Rectal smooth muscle tissue (tissue), 1 donor: ENCODE measurements at regions not wholly inside any gene's neighbourhood (a gene's known extent, or its start where the extent isn't known, plus 50 kb on each side); places are given as distances from the start of the nearest gene placed in this dataset.
"Not testable (repeated sequence)": the region's sequence is repeated elsewhere in the genome, so short reads cannot be mapped to it uniquely, and the experiment has no call there.

Experiments
- H3K27ac ChIP-seq: one replicate; pipeline ENCODE4 v1.7.0; 2013; ENCODE audit warnings: low read depth, low read length, inconsistent platforms
- H3K27me3 ChIP-seq: one replicate; pipeline ENCODE4 v1.7.0; 2013; ENCODE audit warnings: low read length; ENCODE audit not compliant: control insufficient read depth, insufficient read depth
- H3K36me3 ChIP-seq: one replicate; pipeline ENCODE4 v1.7.0; 2013; ENCODE audit warnings: low read length; ENCODE audit not compliant: control insufficient read depth, insufficient read depth
- H3K4me1 ChIP-seq: one replicate; pipeline ENCODE4 v1.7.0; 2013; ENCODE audit warnings: low read length; ENCODE audit not compliant: control insufficient read depth, insufficient read depth
- H3K4me3 ChIP-seq: one replicate; pipeline ENCODE4 v1.7.0; 2013; ENCODE audit warnings: low read length
- H3K9ac ChIP-seq: one replicate; pipeline ENCODE4 v1.7.0; 2013; ENCODE audit warnings: low read length

DNA sequence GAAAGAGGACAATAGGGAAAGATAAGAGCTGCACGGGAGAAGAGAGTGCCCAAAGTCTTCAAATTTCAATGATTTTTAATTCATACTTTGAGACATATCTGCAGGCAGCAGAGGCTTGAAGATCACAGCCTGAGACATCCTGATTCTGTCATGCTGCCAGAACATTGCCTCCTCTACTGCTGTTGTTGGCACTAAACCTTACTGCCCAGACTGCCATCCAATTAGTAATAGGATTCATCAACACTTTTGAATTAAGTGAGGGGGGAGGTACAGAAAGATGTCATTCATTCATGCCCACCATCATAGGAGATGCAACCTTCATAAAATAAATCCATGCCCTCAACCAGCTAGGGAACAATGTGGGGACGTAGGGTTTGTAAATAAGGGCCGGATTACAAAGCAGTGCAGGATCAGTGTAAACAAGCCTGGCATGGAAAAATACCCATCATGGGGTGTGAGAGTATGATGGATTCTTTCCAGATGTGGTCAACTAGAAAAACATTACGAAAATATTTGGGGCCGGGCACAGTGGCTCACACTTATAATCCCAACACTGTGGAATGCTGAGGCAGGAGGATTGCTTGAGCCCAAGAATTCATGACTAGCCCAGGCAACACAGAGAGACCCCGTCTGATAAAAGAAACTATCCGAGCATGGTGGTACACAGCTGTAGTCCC, 122.1 kb upstream of the DAPK1 start:
- H3K4me1 ChIP-seq = no peaks in the 10 kb centered on the region
- H3K4me3 ChIP-seq = no peak overlapping the region

DNA sequence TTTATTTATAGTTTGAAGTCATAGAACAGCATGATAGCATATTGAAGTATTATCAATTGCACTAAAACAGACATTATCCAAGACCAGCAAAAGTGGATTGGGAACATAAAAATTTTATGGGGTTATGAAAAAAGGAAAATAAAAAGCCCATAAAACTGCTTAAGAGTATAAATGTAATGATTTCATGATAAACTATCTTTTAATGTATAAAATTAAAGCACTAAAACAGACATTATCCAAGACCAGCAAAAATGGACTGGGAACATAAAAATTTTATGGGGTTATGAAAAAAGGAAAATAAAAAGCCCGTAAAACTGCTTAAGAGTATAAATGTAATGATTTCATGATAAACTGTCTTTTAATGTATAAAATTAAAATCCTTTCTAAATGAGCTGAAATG, 119.0 kb upstream of the DAPK1 start:
- peaks cover 4% of the 10 kb centered on the region for H3K4me1 ChIP-seq
- H3K4me3 ChIP-seq = no peak overlapping the region
- H3K9ac ChIP-seq = no peak overlapping the region
- H3K36me3 ChIP-seq = no peaks in the 10 kb centered on the region
- no peak overlapping the region for H3K27ac ChIP-seq
- H3K27me3 ChIP-seq = no peaks in the 10 kb centered on the region

More for the DNA sequence above, 122.1 kb upstream of the DAPK1 start:
- Histone ChIP-seq H3K27ac (no peak overlapping the region), H3K36me3 (no peaks in the 10 kb centered on the region), H3K27me3 (no peaks in the 10 kb centered on the region), H3K9ac (no peak overlapping the region)

DNA sequence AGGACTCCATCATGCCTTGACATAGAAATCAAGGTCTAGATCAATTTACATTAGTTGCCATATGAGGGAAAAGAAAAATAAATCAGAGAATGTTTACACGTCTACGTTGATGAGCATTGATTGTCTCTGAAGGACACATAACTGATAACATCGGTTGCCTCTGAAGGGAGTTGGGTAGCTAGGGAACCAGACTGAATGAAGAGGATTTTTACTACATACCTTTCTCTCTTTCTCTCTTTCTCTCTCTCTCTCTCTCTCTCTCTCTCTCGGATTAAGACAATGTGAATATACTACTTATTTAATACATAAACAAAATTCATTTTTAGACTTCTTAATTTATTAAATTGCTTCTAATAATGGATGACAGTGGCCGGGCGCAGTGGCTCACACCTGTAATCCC, 118.4 kb upstream of the DAPK1 start:
- Histone ChIP-seq H3K4me3 (no peak overlapping the region), H3K4me1 (peaks cover 4% of the 10 kb centered on the region), H3K9ac (no peak overlapping the region), H3K36me3 (no peaks in the 10 kb centered on the region), H3K27ac (no peak overlapping the region), H3K27me3 (no peaks in the 10 kb centered on the region)

GRCh38 chr9:87381050-87381711, 116.5 kb upstream of the DAPK1 start:
- H3K4me3 ChIP-seq = no peak overlapping the region
- no peaks in the 10 kb centered on the region for H3K27me3 ChIP-seq
- no peak overlapping the region for H3K27ac ChIP-seq

DNA sequence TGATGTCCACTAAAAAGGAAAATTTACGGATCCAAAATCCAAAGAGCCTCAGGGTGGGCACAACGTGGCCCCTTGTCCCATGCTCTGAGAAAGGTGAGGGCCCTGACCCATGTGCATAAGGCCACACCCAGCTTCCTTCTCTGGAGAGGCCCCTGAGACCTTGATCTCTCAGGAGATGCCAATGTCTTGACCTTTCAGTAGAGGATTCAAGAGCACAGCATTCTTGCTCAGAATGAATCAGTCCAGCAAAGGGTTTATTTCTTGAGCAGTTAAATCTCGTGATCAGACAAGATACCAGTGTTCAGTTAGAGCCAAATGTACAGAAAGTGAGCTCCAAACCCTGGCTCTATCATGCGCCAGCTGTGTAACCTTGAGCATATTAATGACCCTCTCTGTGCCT, 115.9 kb upstream of the DAPK1 start:
- Histone ChIP-seq H3K27ac (no peak overlapping the region), H3K4me3 (no peak overlapping the region), H3K27me3 (no peaks in the 10 kb centered on the region), H3K36me3 (no peaks in the 10 kb centered on the region), H3K9ac (no peak overlapping the region), H3K4me1 (peaks cover 4% of the 10 kb centered on the region)

More at GRCh38 chr9:87381050-87381711, 116.5 kb upstream of the DAPK1 start:
- Histone ChIP-seq H3K36me3 (no peaks in the 10 kb centered on the region), H3K9ac (no peak overlapping the region), H3K4me1 (peaks cover 4% of the 10 kb centered on the region)

DNA sequence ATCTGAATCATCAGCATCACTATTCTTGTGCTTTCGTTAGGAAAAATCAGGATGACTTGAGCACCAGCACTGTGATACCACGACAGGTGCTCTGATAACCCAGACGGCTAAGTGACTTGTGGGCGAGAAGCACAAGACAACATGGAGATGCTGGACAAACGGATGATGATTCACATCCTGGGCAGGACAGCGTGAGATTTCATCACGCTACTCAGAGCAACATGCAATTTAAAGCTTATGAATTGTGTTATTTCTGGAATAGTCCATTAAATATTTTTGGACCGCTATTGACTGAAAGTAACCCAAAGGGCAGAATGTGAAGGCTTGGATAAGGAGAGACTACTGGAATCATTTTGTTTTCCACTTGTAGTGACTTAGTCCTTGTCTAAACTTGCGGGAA, 114.8 kb upstream of the DAPK1 start:
- no peak overlapping the region for H3K27ac ChIP-seq
- no peaks in the 10 kb centered on the region for H3K36me3 ChIP-seq
- H3K4me3 ChIP-seq = no peak overlapping the region
- H3K27me3 ChIP-seq = no peaks in the 10 kb centered on the region
- peaks cover 4% of the 10 kb centered on the region for H3K4me1 ChIP-seq
- no peak overlapping the region for H3K9ac ChIP-seq

- H3K27me3 ChIP-seq = no peaks in the 10 kb centered on the region
- peaks cover 4% of the 10 kb centered on the region for H3K4me1 ChIP-seq
- no peak overlapping the region for H3K27ac ChIP-seq
- no peak overlapping the region for H3K9ac ChIP-seq
- H3K36me3 ChIP-seq = no peaks in the 10 kb centered on the region
- H3K4me3 ChIP-seq = no peak overlapping the region
These were observed 114.1 kb upstream of the DAPK1 start for GRCh38 chr9:87383344-87384150.

DNA sequence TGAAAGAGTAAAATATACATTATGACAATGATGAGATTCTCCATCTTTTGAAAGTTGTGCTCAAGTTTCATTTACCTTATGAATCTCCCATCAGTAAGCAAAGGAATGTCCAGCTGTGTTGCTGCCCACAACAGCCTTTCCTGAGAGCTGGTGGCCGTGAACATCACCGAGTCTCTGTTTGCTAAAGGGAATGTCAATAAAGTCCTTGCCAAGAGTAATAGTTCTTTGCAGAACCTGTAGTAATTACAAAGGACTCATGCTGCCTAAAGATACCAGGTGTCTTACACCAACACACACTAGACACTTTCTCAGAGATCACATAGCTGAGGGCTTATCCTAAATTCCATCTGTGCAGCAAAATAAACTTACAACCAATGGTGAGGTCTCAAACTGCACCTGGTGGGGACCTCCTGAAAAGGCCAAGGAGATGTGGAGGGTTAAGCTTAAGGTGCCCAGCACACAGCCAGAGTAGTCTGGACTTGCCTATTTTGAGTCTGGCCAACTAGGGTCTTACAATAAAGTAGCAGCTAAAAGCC, 111.1 kb upstream of the DAPK1 start:
- no peak overlapping the region for H3K9ac ChIP-seq
- H3K27ac ChIP-seq = no peak overlapping the region
- H3K4me1 ChIP-seq = peaks cover 3% of the 10 kb centered on the region
- H3K27me3 ChIP-seq = no peaks in the 10 kb centered on the region
- H3K4me3 ChIP-seq = no peak overlapping the region
- H3K36me3 ChIP-seq = no peaks in the 10 kb centered on the region

- Histone ChIP-seq H3K36me3 (no peaks in the 10 kb centered on the region), H3K27me3 (no peaks in the 10 kb centered on the region), H3K4me1 (no peaks in the 10 kb centered on the region), H3K27ac (no peak overlapping the region), H3K9ac (no peak overlapping the region), H3K4me3 (no peak overlapping the region)
These were observed 110.2 kb upstream of the DAPK1 start for GRCh38 chr9:87387351-87388011.

GRCh38 chr9:87388708-87389107, 109.0 kb upstream of the DAPK1 start:
- not testable (repeated sequence) for H3K9ac ChIP-seq, H3K4me3 ChIP-seq, H3K27ac ChIP-seq, H3K36me3 ChIP-seq, H3K27me3 ChIP-seq, H3K4me1 ChIP-seq

GRCh38 chr9:87389936-87390335, 107.7 kb upstream of the DAPK1 start:
- H3K4me1 ChIP-seq = no peaks in the 10 kb centered on the region
- no peak overlapping the region for H3K27ac ChIP-seq
- H3K9ac ChIP-seq = no peak overlapping the region
- no peaks in the 10 kb centered on the region for H3K27me3 ChIP-seq
- no peak overlapping the region for H3K4me3 ChIP-seq
- no peaks in the 10 kb centered on the region for H3K36me3 ChIP-seq

GRCh38 chr9:87390361-87390760, 107.3 kb upstream of the DAPK1 start:
- H3K4me1 ChIP-seq = no peaks in the 10 kb centered on the region
- no peaks in the 10 kb centered on the region for H3K27me3 ChIP-seq
- H3K27ac ChIP-seq = no peak overlapping the region
- no peak overlapping the region for H3K9ac ChIP-seq
- no peaks in the 10 kb centered on the region for H3K36me3 ChIP-seq
- no peak overlapping the region for H3K4me3 ChIP-seq
